Activated naive CD8-positive, alpha-beta T cell treated with anti-CD3 and anti-CD28 coated beads, Interleukin-2, amount 10 ng/mL, durations not matched to agents 7 days and 5 days (primary cell): ENCODE measurements at regions not wholly inside any gene's neighbourhood (a gene's known extent, or its start where the extent isn't known, plus 50 kb on each side); places are given as distances from the start of the nearest gene placed in this dataset.
"Not testable (repeated sequence)": the region's sequence is repeated elsewhere in the genome, so short reads cannot be mapped to it uniquely, and the experiment has no call there.

Experiments
- ATAC-seq: fragments of 150-1000 bp; cut with Tn5 transposase; one replicate; pipeline ENCODE4 v1.10.0; 2021; ENCODE audit warnings: low read depth, moderate library complexity
- POLR2A ChIA-PET: fragments of 350-600 bp; sonication (Branson Sonifier 250); formaldehyde crosslinking; loops from one replicate; lab custom pipeline; 2021; ENCODE audit warnings: antibody characterized with exemption; lab: Charles Lee
- DNase-seq: peaks from one replicate; pipeline ENCODE4 v3.0.0; 2021
- H3K27ac Mint-ChIP-seq: one replicate; pipeline ENCODE4 v1.8.0; 2022; ENCODE audit warnings: mild to moderate bottlenecking, mixed read lengths
- H3K27me3 Mint-ChIP-seq: one replicate; pipeline ENCODE4 v1.8.0; 2022; ENCODE audit warnings: mild to moderate bottlenecking, moderate library complexity, mixed read lengths
- H3K36me3 Mint-ChIP-seq: one replicate; pipeline ENCODE4 v1.8.0; 2021; ENCODE audit warnings: mild to moderate bottlenecking, mixed read lengths
- H3K4me1 Mint-ChIP-seq: one replicate; pipeline ENCODE4 v1.8.0; 2021; ENCODE audit warnings: mixed read lengths
- H3K4me3 Mint-ChIP-seq: one replicate; pipeline ENCODE4 v1.8.0; 2022; ENCODE audit warnings: mild to moderate bottlenecking, moderate library complexity, mixed read lengths
- H3K9me3 Mint-ChIP-seq: one replicate; pipeline ENCODE4 v1.8.0; 2021; ENCODE audit warnings: mixed read lengths

- H3K27me3 Mint-ChIP-seq: peaks cover 9% of the 10 kb centered on the region
- ATAC-seq (no peak), DNase-seq (no peak)
- H3K27ac Mint-ChIP-seq: no peak overlapping the region
- POLR2A ChIA-PET: no interaction called here
- no peaks in the 10 kb centered on the region for H3K36me3 Mint-ChIP-seq
- no peak overlapping the region for H3K4me3 Mint-ChIP-seq
- no peaks in the 10 kb centered on the region for H3K4me1 Mint-ChIP-seq
- H3K9me3 Mint-ChIP-seq: no peaks in the 10 kb centered on the region
Measured at GRCh38 chr4:77220828-77221613, 64.0 kb downstream of the CCNG2 start.

GRCh38 chr4:77225022-77225421, 68.0 kb downstream of the CCNG2 start:
- no peak for DNase-seq
- POLR2A ChIA-PET: no interaction called here

GRCh38 chr4:77226939-77227705, 70.1 kb downstream of the CCNG2 start:
- H3K4me3 Mint-ChIP-seq: no peak overlapping the region
- H3K4me1 Mint-ChIP-seq: no peaks in the 10 kb centered on the region
- H3K36me3 Mint-ChIP-seq: no peaks in the 10 kb centered on the region
- H3K27ac Mint-ChIP-seq: no peak overlapping the region
- H3K27me3 Mint-ChIP-seq: peaks cover 11% of the 10 kb centered on the region
- ATAC-seq (no peak), DNase-seq (no peak)
- POLR2A ChIA-PET: no interaction called here
- peaks cover 4% of the 10 kb centered on the region for H3K9me3 Mint-ChIP-seq

More at GRCh38 chr4:77225022-77225421, 68.0 kb downstream of the CCNG2 start:
- ATAC-seq: no peak
- Mint-ChIP-seq H3K36me3 (no peaks in the 10 kb centered on the region), H3K9me3 (peaks cover 4% of the 10 kb centered on the region), H3K27ac (no peak overlapping the region), H3K27me3 (peaks cover 11% of the 10 kb centered on the region), H3K4me3 (no peak overlapping the region), H3K4me1 (no peaks in the 10 kb centered on the region)

DNA sequence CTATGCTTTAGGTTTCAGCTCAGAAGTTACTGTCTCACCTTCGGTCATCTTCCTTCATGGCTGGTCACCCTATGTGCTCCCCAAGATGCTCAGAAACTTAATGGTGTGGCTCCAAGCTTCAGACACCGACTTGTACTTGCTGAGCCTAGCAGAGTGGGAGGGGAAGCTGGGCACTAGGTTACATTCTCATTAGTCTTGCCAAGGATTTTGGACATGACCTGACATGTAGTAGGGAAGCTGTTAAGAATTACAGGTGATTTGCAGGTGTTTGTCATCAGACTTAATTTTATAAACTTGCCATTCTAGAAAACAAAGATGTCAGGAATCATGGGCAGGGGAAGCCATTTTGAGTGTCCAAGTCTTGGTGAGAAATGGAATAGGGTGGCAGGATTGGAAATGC, 72.4 kb downstream of the CCNG2 start:
- DNase-seq (no peak), ATAC-seq (no peak)
- Mint-ChIP-seq H3K9me3 (peaks cover 4% of the 10 kb centered on the region), H3K4me1 (no peaks in the 10 kb centered on the region), H3K27ac (no peak overlapping the region), H3K27me3 (peaks cover 2% of the 10 kb centered on the region), H3K4me3 (no peak overlapping the region), H3K36me3 (no peaks in the 10 kb centered on the region)
- POLR2A ChIA-PET: no interaction called here

- H3K4me1 Mint-ChIP-seq: peaks cover 2% of the 10 kb centered on the region
- H3K36me3 Mint-ChIP-seq: no peaks in the 10 kb centered on the region
- H3K27ac Mint-ChIP-seq: no peak overlapping the region
- DNase-seq (no peak), ATAC-seq (no peak)
- no peaks in the 10 kb centered on the region for H3K27me3 Mint-ChIP-seq
- no peak overlapping the region for H3K4me3 Mint-ChIP-seq
- H3K9me3 Mint-ChIP-seq: peaks cover 1% of the 10 kb centered on the region
- POLR2A ChIA-PET: no interaction called here
Measured at GRCh38 chr4:77232653-77233052, 75.6 kb downstream of the CCNG2 start.

DNA sequence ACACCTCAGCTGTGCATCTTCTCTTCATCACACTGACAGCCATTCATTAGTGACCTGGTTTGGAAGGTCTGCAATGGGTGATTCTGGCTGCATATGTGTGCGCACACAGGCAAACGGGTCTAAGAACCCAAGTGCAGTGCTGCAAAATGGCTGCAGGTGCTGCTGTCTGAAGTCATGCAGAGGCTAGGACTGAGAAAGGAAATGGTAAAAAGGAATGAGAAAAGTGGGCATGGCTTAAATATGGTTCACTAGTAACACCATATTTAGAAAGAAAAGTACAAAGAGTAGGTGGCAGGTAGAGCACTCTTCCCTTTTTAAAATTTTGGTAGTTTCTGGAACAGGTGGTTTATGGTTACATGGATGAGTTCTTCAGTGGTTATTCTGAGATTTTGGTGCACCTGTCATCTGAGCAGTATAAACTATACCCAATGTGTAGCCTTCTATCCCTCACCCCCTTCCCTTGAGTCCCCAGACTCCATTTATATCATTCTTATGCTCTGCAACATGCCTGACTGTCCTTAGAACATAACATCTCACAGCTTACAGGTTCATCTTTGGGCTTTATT, 78.4 kb downstream of the CCNG2 start:
- Mint-ChIP-seq H3K27me3 (no peaks in the 10 kb centered on the region), H3K9me3 (no peaks in the 10 kb centered on the region), H3K36me3 (no peaks in the 10 kb centered on the region), H3K27ac (no peak overlapping the region), H3K4me3 (no peak overlapping the region), H3K4me1 (peaks cover 2% of the 10 kb centered on the region)
- ATAC-seq (no peak), DNase-seq (no peak)
- POLR2A ChIA-PET: no interaction called here

DNA sequence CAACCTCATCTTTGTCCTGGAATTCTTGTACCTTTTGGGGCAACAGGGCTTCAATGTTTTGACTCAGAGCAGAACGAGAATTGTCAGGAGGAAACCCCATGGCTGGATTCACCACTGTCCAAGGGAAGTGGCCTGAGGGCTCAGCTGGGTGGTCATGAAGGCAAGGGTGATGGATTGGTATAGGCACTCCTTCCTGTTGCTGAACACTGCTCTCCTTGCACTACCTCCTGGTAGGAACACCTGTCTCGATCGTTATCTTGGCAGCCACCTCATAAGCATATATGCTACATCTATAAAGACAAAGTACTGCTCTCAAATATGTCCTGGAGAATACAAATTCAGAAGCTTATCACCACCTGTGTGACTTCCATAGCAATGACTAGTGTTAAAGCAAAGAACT, 79.8 kb downstream of the CCNG2 start:
- H3K27me3 Mint-ChIP-seq: no peaks in the 10 kb centered on the region
- no peak overlapping the region for H3K27ac Mint-ChIP-seq
- POLR2A ChIA-PET: no interaction called here
- H3K4me3 Mint-ChIP-seq: no peak overlapping the region
- DNase-seq (no peak), ATAC-seq (no peak)
- no peaks in the 10 kb centered on the region for H3K9me3 Mint-ChIP-seq
- peaks cover 2% of the 10 kb centered on the region for H3K4me1 Mint-ChIP-seq
- H3K36me3 Mint-ChIP-seq: no peaks in the 10 kb centered on the region

GRCh38 chr4:77240469-77241066, 83.6 kb downstream of the CCNG2 start:
- POLR2A ChIA-PET: no interaction called here
- H3K27ac Mint-ChIP-seq: no peak overlapping the region

GRCh38 chr4:77248805-77249204, 91.8 kb downstream of the CCNG2 start:
- Mint-ChIP-seq H3K27ac (no peak overlapping the region), H3K4me1 (no peaks in the 10 kb centered on the region), H3K36me3 (no peaks in the 10 kb centered on the region), H3K9me3 (no peaks in the 10 kb centered on the region), H3K4me3 (no peak overlapping the region), H3K27me3 (no peaks in the 10 kb centered on the region)
- DNase-seq: no peak
- POLR2A ChIA-PET: no interaction called here
- no peak for ATAC-seq

More at GRCh38 chr4:77240469-77241066, 83.6 kb downstream of the CCNG2 start:
- DNase-seq: peak; percentile 71
- Mint-ChIP-seq H3K4me1 (no peaks in the 10 kb centered on the region), H3K36me3 (no peaks in the 10 kb centered on the region), H3K27me3 (no peaks in the 10 kb centered on the region), H3K4me3 (no peak overlapping the region), H3K9me3 (no peaks in the 10 kb centered on the region)
- ATAC-seq: peak; percentile 75

GRCh38 chr4:77251751-77252150, 94.7 kb downstream of the CCNG2 start:
- Mint-ChIP-seq H3K27me3 (no peaks in the 10 kb centered on the region), H3K4me3 (no peak overlapping the region), H3K36me3 (no peaks in the 10 kb centered on the region), H3K9me3 (no peaks in the 10 kb centered on the region), H3K4me1 (no peaks in the 10 kb centered on the region), H3K27ac (no peak overlapping the region)
- DNase-seq: no peak
- ATAC-seq: no peak
- POLR2A ChIA-PET: no interaction called here

GRCh38 chr4:77263247-77263646, 106.2 kb downstream of the CCNG2 start:
- DNase-seq (no peak), ATAC-seq (no peak)
- H3K4me3 Mint-ChIP-seq: no peak overlapping the region
- H3K9me3 Mint-ChIP-seq: peaks cover 3% of the 10 kb centered on the region
- H3K27ac Mint-ChIP-seq: no peak overlapping the region
- POLR2A ChIA-PET: no interaction called here
- H3K36me3 Mint-ChIP-seq: no peaks in the 10 kb centered on the region
- no peaks in the 10 kb centered on the region for H3K4me1 Mint-ChIP-seq
- H3K27me3 Mint-ChIP-seq: no peaks in the 10 kb centered on the region

- H3K4me3 Mint-ChIP-seq, H3K4me1 Mint-ChIP-seq, DNase-seq, H3K36me3 Mint-ChIP-seq, POLR2A ChIA-PET, H3K27ac Mint-ChIP-seq, H3K9me3 Mint-ChIP-seq, ATAC-seq, H3K27me3 Mint-ChIP-seq: not testable (repeated sequence)
Measured at GRCh38 chr4:77263976-77264375, 107.0 kb downstream of the CCNG2 start.

- Mint-ChIP-seq H3K36me3 (no peaks in the 10 kb centered on the region), H3K9me3 (peaks cover 3% of the 10 kb centered on the region), H3K4me1 (no peaks in the 10 kb centered on the region), H3K27ac (no peak overlapping the region), H3K4me3 (no peak overlapping the region), H3K27me3 (no peaks in the 10 kb centered on the region)
- ATAC-seq (no peak), DNase-seq (no peak)
- POLR2A ChIA-PET: no interaction called here
Measured at GRCh38 chr4:77264826-77265225, 107.8 kb downstream of the CCNG2 start.
